ENCODE measurements at regions not wholly inside any gene's neighbourhood (a gene's known extent, or its start where the extent isn't known, plus 50 kb on each side); places are given as distances from the start of the nearest gene placed in this dataset.

DNA sequence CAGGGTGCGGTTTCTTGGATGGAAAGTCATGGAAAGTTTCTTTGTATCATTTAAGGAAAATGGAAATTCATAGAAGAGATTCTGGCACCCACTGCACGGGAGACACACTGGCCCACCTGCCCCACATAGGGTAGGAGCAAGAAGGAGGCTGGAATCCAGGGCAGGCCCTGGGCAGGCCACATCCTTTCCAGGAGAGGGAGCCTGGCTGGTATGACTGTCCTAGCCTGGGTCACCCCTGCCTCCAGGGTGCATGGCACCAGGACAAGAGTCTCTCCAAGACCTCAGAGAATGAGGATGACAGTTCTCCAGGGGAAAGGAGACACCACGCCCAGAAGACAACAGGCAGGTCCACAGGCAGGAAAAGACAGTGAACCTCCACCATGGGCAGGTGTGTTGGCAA is 297.2 kb downstream of the TCERG1L start:
- no peaks in the 10 kb centered on the region for H3K9me1 ChIP-seq (ENCODE audit: insufficient read depth, low read length)
- no peak overlapping the region for H3K4me3 ChIP-seq (ENCODE audit: insufficient read depth, low read depth, low read length)
- H2AK9ac ChIP-seq (replicated peaks; ENCODE audit: low read depth, low read length, poor library complexity) = no peak overlapping the region
- no peak overlapping the region for H3K9ac ChIP-seq (ENCODE audit: low read depth, low read length)
- no peak overlapping the region for H4K8ac ChIP-seq (ENCODE audit: low read depth in 2 of 2, low read length in 2 of 2)
- in situ Hi-C loops (cut with MboI; ENCODE audit: low sequenced_read_pairs) (no loop called here), dilution Hi-C loops (cut with HindIII; ENCODE audit: low sequenced_read_pairs, unreplicated experiment) (no loop called here), intact Hi-C loops (cut with micrococcal nuclease) (no loop called here)
- no peak overlapping the region for H4K91ac ChIP-seq (ENCODE audit: insufficient read depth, low read depth, low read length)
- no peak for ATAC-seq (ENCODE audit: low read depth)
- H3K23ac ChIP-seq (ENCODE audit: low read depth, low read length) = no peak overlapping the region
- no peaks in the 10 kb centered on the region for H3K4me1 ChIP-seq (ENCODE audit: control insufficient read depth, insufficient read depth, low read length)
- no peaks in the 10 kb centered on the region for H4K20me1 ChIP-seq (ENCODE audit: insufficient read depth, low read length)
- H2BK120ac ChIP-seq (ENCODE audit: low read depth, low read length) = no peak overlapping the region
- DNase-seq = no peak
- CTCF ChIA-PET = no interaction called here
- no peak overlapping the region for H3K56ac ChIP-seq (ENCODE audit: extremely low read depth, insufficient read depth, low read length)
- H3K4ac ChIP-seq (ENCODE audit: low read depth, low read length) = no peak overlapping the region
- no peak overlapping the region for H3K18ac ChIP-seq (ENCODE audit: low read depth, low read length)
- no peak overlapping the region for H2AFZ ChIP-seq (replicated peaks; ENCODE audit: low read length, poor library complexity)
- no peak overlapping the region for H2AK5ac ChIP-seq (ENCODE audit: low read depth, low read length)
- no peak for TF ChIP-seq MAZ (IDR thresholded peaks at IDR 0.05; ENCODE audit: borderline replicate concordance, low read depth, low read length)
- TF ChIP-seq RFX5 (IDR thresholded peaks at IDR 0.05; ENCODE audit: low read depth, low read length) = no peak
- TF ChIP-seq RAD21 (IDR thresholded peaks at IDR 0.05; ENCODE audit: low read length) = no peak
- no peak for TF ChIP-seq MXI1 (IDR thresholded peaks at IDR 0.05; ENCODE audit: borderline replicate concordance, low read depth, low read length)
- TF ChIP-seq FOS (IDR thresholded peaks at IDR 0.05; ENCODE audit: low read depth, low read length) = no peak
- no peak for TF ChIP-seq BHLHE40 (IDR thresholded peaks at IDR 0.05; ENCODE audit: low read depth, low read length)
- no peak for TF ChIP-seq NFE2L2 (IDR thresholded peaks at IDR 0.05; ENCODE audit: low read depth, low read length)
- TF ChIP-seq SMC3 (IDR thresholded peaks at IDR 0.05; ENCODE audit: low read depth, low read length) = no peak
- TF ChIP-seq CHD1 (IDR thresholded peaks at IDR 0.05; ENCODE audit: low read depth, low read length) = no peak
- TF ChIP-seq CEBPB (IDR thresholded peaks at IDR 0.05; ENCODE audit: low read depth, low read length) = no peak
- no peak for TF ChIP-seq RCOR1 (IDR thresholded peaks at IDR 0.05; ENCODE audit: insufficient replicate concordance, low read length)
- TF ChIP-seq, protein P1, sequence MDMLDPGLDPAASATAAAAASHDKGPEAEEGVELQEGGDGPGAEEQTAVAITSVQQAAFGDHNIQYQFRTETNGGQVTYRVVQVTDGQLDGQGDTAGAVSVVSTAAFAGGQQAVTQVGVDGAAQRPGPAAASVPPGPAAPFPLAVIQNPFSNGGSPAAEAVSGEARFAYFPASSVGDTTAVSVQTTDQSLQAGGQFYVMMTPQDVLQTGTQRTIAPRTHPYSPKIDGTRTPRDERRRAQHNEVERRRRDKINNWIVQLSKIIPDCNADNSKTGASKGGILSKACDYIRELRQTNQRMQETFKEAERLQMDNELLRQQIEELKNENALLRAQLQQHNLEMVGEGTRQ (IDR thresholded peaks at IDR 0.05; ENCODE audit: low read depth, low read length) = no peak
- no peak for TF ChIP-seq MAFK (IDR thresholded peaks at IDR 0.05; ENCODE audit: low read depth, low read length)
- TF ChIP-seq POLR2A (IDR thresholded peaks at IDR 0.05; ENCODE audit: low read depth, low read length) = no peak
- H3K27ac ChIP-seq (ENCODE audit: insufficient read depth, low read length) = no peak overlapping the region
- H3K4me2 ChIP-seq (ENCODE audit: low read depth, low read length) = no peak overlapping the region
- POLR2A ChIA-PET (ENCODE audit: unreplicated experiment) = no interaction called here
- no peaks in the 10 kb centered on the region for H3K79me1 ChIP-seq (ENCODE audit: low read depth in 1 of 2, low read length in 2 of 2)
- H3K36me3 ChIP-seq (ENCODE audit: control insufficient read depth, insufficient read depth, low read length) = no peaks in the 10 kb centered on the region
- H3K9me3 ChIP-seq (ENCODE audit: control insufficient read depth, insufficient read depth, low read length) = peaks cover 41% of the 10 kb centered on the region
- no peak overlapping the region for H2BK15ac ChIP-seq (ENCODE audit: low read depth, low read length)
- BruUV-seq (replicated peaks) = no TSS peak
- no peak overlapping the region for H4K5ac ChIP-seq (ENCODE audit: low read depth, low read length)
- H2BK20ac ChIP-seq (ENCODE audit: low read depth, low read length) = no peak overlapping the region
- H3K27me3 ChIP-seq (ENCODE audit: control insufficient read depth, insufficient read depth, low read length) = no peaks in the 10 kb centered on the region
- WGBS, 2 experiments (ENCODE audit: extremely low coverage in 2 of 2, insufficient read length in 1 of 2) = no CpG with 5 or more reads among the region's 3 CpGs
- H2BK5ac ChIP-seq (ENCODE audit: low read depth, low read length, poor library complexity, severe bottlenecking) = no peak overlapping the region
- no peak overlapping the region for H3K14ac ChIP-seq (replicated peaks; ENCODE audit: low read depth, low read length)
